SK-N-SH (cell line): ENCODE measurements at regions not wholly inside any gene's neighbourhood (a gene's known extent, or its start where the extent isn't known, plus 50 kb on each side); places are given as distances from the start of the nearest gene placed in this dataset.

Experiments
- CHD2 ChIP-seq: fragments of 150-350 bp; IDR thresholded peaks from 2 replicates; pipeline ENCODE4 v1.6.1; 2018; ENCODE audit warnings: low read length; ENCODE audit not compliant: partially characterized antibody
- CTCF ChIP-seq: fragments of 200-600 bp; sonication (generic); IDR thresholded peaks from 2 replicates; pipeline ENCODE4 v1.6.1; 2017; ENCODE audit warnings: antibody characterized with exemption, mild to moderate bottlenecking, moderate library complexity
- EP300 ChIP-seq, 2 experiments: IDR thresholded peaks; 2 replicates each; pipeline versions ENCODE4 v1.4.0 to v1.6.1; 2012; ENCODE audit warnings: borderline replicate concordance in 1 of 2, low read depth in 1 of 2, low read length in 1 of 2
- EZH2phosphoT487 ChIP-seq: fragments of 200-600 bp; sonication (generic); IDR thresholded peaks from 2 replicates; pipeline ENCODE4 v1.6.1; 2017; ENCODE audit warnings: low read depth, mixed run types, mild to moderate bottlenecking, antibody characterized with exemption, moderate library complexity, borderline replicate concordance
- FOXJ3 ChIP-seq: sonication (generic); formaldehyde crosslinking; IDR thresholded peaks from 2 replicates; pipeline ENCODE4 v1.5.1; 2020; ENCODE audit warnings: mild to moderate bottlenecking, missing genetic modification reagents
- NFIC ChIP-seq: IDR thresholded peaks from 2 replicates; pipeline ENCODE4 v1.4.0; 2012; ENCODE audit warnings: borderline replicate concordance
- POLR2AphosphoS5 ChIP-seq: IDR thresholded peaks from 2 replicates; pipeline ENCODE4 v1.6.1; 2012; ENCODE audit warnings: low read depth, low read length
- RCOR1 ChIP-seq: fragments of 150-350 bp; IDR thresholded peaks from 2 replicates; pipeline ENCODE4 v1.6.1; 2017; ENCODE audit warnings: antibody characterized with exemption, low read length
- RFX5 ChIP-seq: IDR thresholded peaks from 2 replicates; pipeline ENCODE4 v1.6.1; 2012; ENCODE audit warnings: mild to moderate bottlenecking, improper control_type of control experiment, low read length
- TAF1 ChIP-seq: IDR thresholded peaks from 2 replicates; pipeline ENCODE4 v1.6.1; 2012; ENCODE audit warnings: low read depth, mild to moderate bottlenecking, low read length, moderate library complexity, borderline replicate concordance

GRCh38 chr13:80133631-80134261 lies 207.2 kb downstream of the SPRY2 start:
- no peak for TF ChIP-seq RCOR1
- TF ChIP-seq CTCF = no peak
- no peak for TF ChIP-seq RFX5
- no peak for TF ChIP-seq TAF1
- no peak for TF ChIP-seq CHD2
- no peak for TF ChIP-seq NFIC
- TF ChIP-seq EZH2phosphoT487 = no peak
- TF ChIP-seq POLR2AphosphoS5 = no peak
- TF ChIP-seq EP300 (IDR thresholded peaks at IDR 0.05; ENCODE audit: borderline replicate concordance in 1 of 2, low read depth in 1 of 2, low read length in 1 of 2) = no peak
- TF ChIP-seq FOXJ3 (CRISPR knock-in tag) = no peak
